Upper lobe of right lung (tissue), 1 donor: ENCODE measurements at regions not wholly inside any gene's neighbourhood (a gene's known extent, or its start where the extent isn't known, plus 50 kb on each side); places are given as distances from the start of the nearest gene placed in this dataset.

Experiments
- ATAC-seq: fragments of 200-7000 bp; cut with Tn5 transposase; one replicate; pipeline ENCODE4 v1.9.1; 2020; ENCODE audit warnings: mild to moderate bottlenecking, moderate library complexity
- DNase-seq: peaks from one replicate; pipeline ENCODE4 v3.0.0-alpha.2; 2020
- H3K27ac ChIP-seq: fragments of 200-600 bp; one replicate; pipeline ENCODE4 v1.8.0; 2022
- H3K27me3 ChIP-seq: fragments of 200-600 bp; one replicate; pipeline ENCODE4 v1.8.0; 2022; ENCODE audit warnings: mild to moderate bottlenecking
- H3K36me3 ChIP-seq: fragments of 200-600 bp; one replicate; pipeline ENCODE4 v1.8.0; 2022
- H3K4me1 ChIP-seq: fragments of 200-600 bp; one replicate; pipeline ENCODE4 v1.8.0; 2022
- H3K4me3 ChIP-seq: fragments of 200-600 bp; one replicate; pipeline ENCODE4 v1.8.0; 2022; ENCODE audit warnings: mild to moderate bottlenecking
- H3K9me3 ChIP-seq: fragments of 200-600 bp; one replicate; pipeline ENCODE4 v1.8.0; 2022
- CTCF ChIP-seq: fragments of 200-600 bp; IDR thresholded peaks from one replicate; pipeline ENCODE4 v1.8.0; 2022; ENCODE audit warnings: antibody characterized with exemption
- intact Hi-C: fragments of 100-400 bp; cut with DNase I; formaldehyde crosslinking; loops from one replicate; pipeline ENCODE4 v1.11.0; 2022
- donor health status: DM: no; HTN: yes; CAD: no; lungs with severe emphysema.

- Histone ChIP-seq H3K27ac (no peak overlapping the region), H3K9me3 (no peaks in the 10 kb centered on the region), H3K27me3 (no peaks in the 10 kb centered on the region), H3K4me1 (no peaks in the 10 kb centered on the region), H3K4me3 (no peak overlapping the region), H3K36me3 (no peaks in the 10 kb centered on the region)
- DNase-seq (no peak), ATAC-seq (no peak)
- intact Hi-C loops: no loop called here
- TF ChIP-seq CTCF: no peak
These were observed 82.8 kb upstream of the PDE1C start for GRCh38 chr7:32153006-32153405.

- intact Hi-C loops: no loop called here
- H3K9me3 ChIP-seq: no peaks in the 10 kb centered on the region
- no peak for DNase-seq
- ATAC-seq: no peak
- no peak overlapping the region for H3K27ac ChIP-seq
- no peaks in the 10 kb centered on the region for H3K4me1 ChIP-seq
- H3K27me3 ChIP-seq: no peaks in the 10 kb centered on the region
- no peak for TF ChIP-seq CTCF
- no peaks in the 10 kb centered on the region for H3K36me3 ChIP-seq
- H3K4me3 ChIP-seq: no peak overlapping the region
These were observed 82.4 kb upstream of the PDE1C start for GRCh38 chr7:32152576-32152975.

GRCh38 chr7:32150589-32150988 lies 80.4 kb upstream of the PDE1C start:
- ATAC-seq: no peak
- no peaks in the 10 kb centered on the region for H3K9me3 ChIP-seq
- no peak for TF ChIP-seq CTCF
- H3K36me3 ChIP-seq: no peaks in the 10 kb centered on the region
- intact Hi-C loops: no loop called here
- H3K27me3 ChIP-seq: no peaks in the 10 kb centered on the region
- H3K27ac ChIP-seq: no peak overlapping the region
- no peak for DNase-seq
- H3K4me1 ChIP-seq: no peaks in the 10 kb centered on the region
- no peak overlapping the region for H3K4me3 ChIP-seq

GRCh38 chr7:32150039-32150438 lies 79.8 kb upstream of the PDE1C start:
- ATAC-seq: no peak

GRCh38 chr7:32147546-32148268 lies 77.5 kb upstream of the PDE1C start:
- ATAC-seq (no peak), DNase-seq (no peak)
- no peaks in the 10 kb centered on the region for H3K9me3 ChIP-seq
- H3K36me3 ChIP-seq: no peaks in the 10 kb centered on the region
- TF ChIP-seq CTCF: no peak
- H3K27me3 ChIP-seq: no peaks in the 10 kb centered on the region
- intact Hi-C loops: no loop called here
- H3K4me3 ChIP-seq: no peak overlapping the region
- H3K4me1 ChIP-seq: no peaks in the 10 kb centered on the region
- no peak overlapping the region for H3K27ac ChIP-seq

More at GRCh38 chr7:32150039-32150438, 79.8 kb upstream of the PDE1C start:
- H3K27ac ChIP-seq: no peak overlapping the region
- no peaks in the 10 kb centered on the region for H3K9me3 ChIP-seq
- TF ChIP-seq CTCF: no peak
- H3K27me3 ChIP-seq: no peaks in the 10 kb centered on the region
- intact Hi-C loops: no loop called here
- no peak for DNase-seq
- H3K4me1 ChIP-seq: no peaks in the 10 kb centered on the region
- no peak overlapping the region for H3K4me3 ChIP-seq
- H3K36me3 ChIP-seq: no peaks in the 10 kb centered on the region

GRCh38 chr7:32145911-32146310 lies 75.7 kb upstream of the PDE1C start:
- intact Hi-C loops: no loop called here
- no peak overlapping the region for H3K4me3 ChIP-seq
- H3K36me3 ChIP-seq: no peaks in the 10 kb centered on the region
- no peaks in the 10 kb centered on the region for H3K27me3 ChIP-seq
- DNase-seq (no peak), ATAC-seq (no peak)
- no peaks in the 10 kb centered on the region for H3K4me1 ChIP-seq
- H3K27ac ChIP-seq: no peak overlapping the region
- TF ChIP-seq CTCF: no peak
- H3K9me3 ChIP-seq: no peaks in the 10 kb centered on the region
